Psoas muscle (tissue), 7 donors: ENCODE measurements at regions not wholly inside any gene's neighbourhood (a gene's known extent, or its start where the extent isn't known, plus 50 kb on each side); places are given as distances from the start of the nearest gene placed in this dataset.

Experiments used
- ATAC-seq, 4 donors: fragments of 200-7000 bp; cut with Tn5 transposase; one replicate each; pipeline ENCODE4 v1.9.1; 2020; ENCODE audit warnings: moderate library complexity in 3 of 4, mild to moderate bottlenecking in 2 of 4
- DNase-seq, 2 donors: peaks; one replicate each; pipeline ENCODE4 v3.0.0-alpha.2; 2020
- H3K27ac ChIP-seq: fragments of 200-600 bp; one replicate; pipeline ENCODE4 v1.8.0; 2022
- H3K27me3 ChIP-seq, 3 donors: fragments of 200-600 bp in 1 of 3; one replicate each; pipeline versions ENCODE4 v1.6.1 to v1.8.0; 2013 to 2022; ENCODE audit warnings: low read length in 2 of 3, mild to moderate bottlenecking in 2 of 3, moderate library complexity in 1 of 3; ENCODE audit not compliant: insufficient read depth in 3 of 3
- H3K36me3 ChIP-seq, 2 donors: fragments of 200-600 bp in 1 of 2; one replicate each; pipeline versions ENCODE4 v1.6.1 to v1.8.0; 2013 to 2022; ENCODE audit warnings: low read depth in 1 of 2, mild to moderate bottlenecking in 1 of 2, moderate library complexity in 1 of 2; ENCODE audit not compliant: insufficient read depth in 1 of 2
- H3K4me1 ChIP-seq: fragments of 200-600 bp; one replicate; pipeline ENCODE4 v1.8.0; 2022
- H3K4me3 ChIP-seq: fragments of 200-600 bp; one replicate; pipeline ENCODE4 v1.8.0; 2022; ENCODE audit warnings: mild to moderate bottlenecking
- H3K9me3 ChIP-seq: fragments of 200-600 bp; one replicate; pipeline ENCODE4 v1.8.0; 2022
- CTCF ChIP-seq: fragments of 200-600 bp; IDR thresholded peaks from one replicate; pipeline ENCODE4 v1.8.0; 2022; ENCODE audit warnings: antibody characterized with exemption
- WGBS, 3 donors: extraction: QIAGEN DNeasy Blood & Tissue Kit; methylation state at CpG; one replicate each; pipeline versions ENCODE4 v1.1.6 to v1.1.7; 2013; 5-methylcytosine and 5-hydroxymethylcytosine counted together
- intact Hi-C, 2 donors: fragments of 100-400 bp; cut with DNase I; formaldehyde crosslinking; loops; one replicate each; pipeline versions ENCODE4 v1.11.0 to v1.14.2; 2022
- donor health status: healthy with polysubstance abuse.
- donor health status: DM: no; HTN: no; CAD: no; lungs with moderate emphysema.
- donor health status: Bipolar disorder and iron deficiency.
- donor health status: healthy.
- donor health status: DM: yes; HTN: yes; CAD: no.
- donor health status: DM: no; HTN: no; CAD: no.
- donor health status: DM: yes; HTN: yes; CAD: no.

GRCh38 chr10:114877301-114877644 is 55.7 kb downstream of the FHIP2A start:
- Histone ChIP-seq H3K36me3 (no peaks in the 10 kb centered on the region), H3K27ac (no peak overlapping the region), H3K27me3 (no peaks in the 10 kb centered on the region), H3K4me1 (no peaks in the 10 kb centered on the region), H3K9me3 (no peaks in the 10 kb centered on the region), H3K4me3 (no peak overlapping the region)
- 40 to 54% (median 44%) methylated on average over 6 of the region's 6 CpGs for WGBS, 3 donors
- no peak for TF ChIP-seq CTCF
- no peak for ATAC-seq
- intact Hi-C loops = loop anchor here (2.0 to 5.0 kb wide), 2 partner anchors 250 to 254 kb away; no protein-coding TSS in a partner anchor
- DNase-seq = no peak

GRCh38 chr10:114879093-114879492 is 57.5 kb downstream of the FHIP2A start:
- Histone ChIP-seq H3K9me3 (no peaks in the 10 kb centered on the region), H3K27me3 (no peaks in the 10 kb centered on the region), H3K36me3 (no peaks in the 10 kb centered on the region), H3K27ac (no peak overlapping the region), H3K4me3 (no peak overlapping the region), H3K4me1 (no peaks in the 10 kb centered on the region)
- intact Hi-C loops = loop anchor here in 1 of 2 donors (5.0 kb wide), 1 partner anchor 248 kb away; no protein-coding TSS in a partner anchor
- no peak for TF ChIP-seq CTCF
- no peak for DNase-seq
- ATAC-seq = no peak

GRCh38 chr10:114879541-114880158 is 58.1 kb downstream of the FHIP2A start:
- Histone ChIP-seq H3K4me3 (no peak overlapping the region), H3K27ac (no peak overlapping the region), H3K4me1 (no peaks in the 10 kb centered on the region), H3K27me3 (no peaks in the 10 kb centered on the region), H3K9me3 (no peaks in the 10 kb centered on the region), H3K36me3 (no peaks in the 10 kb centered on the region)
- peak; percentile 43 for TF ChIP-seq CTCF
- no peak for DNase-seq
- peak in 2 of 4 donors; percentile 54 to 58 for ATAC-seq
- WGBS, 3 donors = 22 to 30% (median 26%) methylated on average over 13 of the region's 13 CpGs
- intact Hi-C loops = loop anchor here in 1 of 2 donors (5.0 kb wide), 1 partner anchor 248 kb away; no protein-coding TSS in a partner anchor

GRCh38 chr10:114881417-114881816 is 56.6 kb upstream of the TRUB1 start:
- H3K4me3 ChIP-seq = no peak overlapping the region
- no peak for ATAC-seq
- H3K9me3 ChIP-seq = no peaks in the 10 kb centered on the region
- no peaks in the 10 kb centered on the region for H3K27me3 ChIP-seq
- H3K4me1 ChIP-seq = no peaks in the 10 kb centered on the region
- H3K27ac ChIP-seq = no peak overlapping the region
- no peak for TF ChIP-seq CTCF
- intact Hi-C loops = no loop called here
- no peaks in the 10 kb centered on the region for H3K36me3 ChIP-seq
- no peak for DNase-seq
- WGBS, 3 donors = 76 to 80% (median 76%) methylated on average over 3 of the region's 3 CpGs

GRCh38 chr10:114881901-114882300 is 56.1 kb upstream of the TRUB1 start:
- Histone ChIP-seq H3K36me3 (no peaks in the 10 kb centered on the region), H3K9me3 (no peaks in the 10 kb centered on the region), H3K4me3 (no peak overlapping the region), H3K27ac (no peak overlapping the region), H3K27me3 (peaks cover 0 to 1% (median 0%) of the 10 kb centered on the region in 3 donors), H3K4me1 (no peaks in the 10 kb centered on the region)
- intact Hi-C loops = no loop called here
- WGBS, 3 donors = 62 to 68% (median 63%) methylated on average over 12 of the region's 12 CpGs
- no peak for DNase-seq
- no peak for ATAC-seq
- no peak for TF ChIP-seq CTCF
